ENCODE measurements at regions not wholly inside any gene's neighbourhood (a gene's known extent, or its start where the extent isn't known, plus 50 kb on each side); places are given as distances from the start of the nearest gene placed in this dataset.

DNA sequence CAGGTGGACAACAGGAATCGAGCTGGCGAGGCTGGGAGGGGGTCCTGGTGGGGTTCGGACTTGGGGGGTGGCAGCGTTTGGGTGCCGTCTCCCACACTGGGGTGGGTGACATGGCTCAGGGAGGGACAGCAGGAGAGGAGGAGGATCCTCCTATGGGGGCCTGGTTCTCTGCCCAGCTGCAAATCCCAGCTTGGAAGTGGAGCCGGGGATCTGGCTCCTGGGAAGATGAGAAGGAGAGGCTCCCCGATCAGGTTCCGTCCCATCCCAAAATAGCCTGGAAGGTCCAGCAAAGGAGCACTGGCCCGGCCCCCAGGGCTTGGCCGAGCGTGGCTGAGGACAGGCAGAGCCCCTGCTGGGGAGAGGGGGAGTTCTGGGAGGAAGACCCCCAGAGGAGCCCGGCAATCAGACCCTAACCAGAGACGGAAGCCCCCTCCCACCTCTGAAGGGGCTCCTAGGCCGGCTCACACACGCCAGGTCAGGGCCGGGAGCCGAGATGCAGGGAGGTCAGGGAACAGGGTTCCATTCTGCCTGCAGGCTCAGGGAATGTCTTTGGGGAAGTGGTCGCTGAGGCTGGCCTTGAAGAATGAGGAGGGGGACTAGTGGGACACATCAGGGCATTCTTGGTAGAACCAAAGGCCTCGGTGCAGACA, 143.7 kb downstream of the ENGASE start:
- Histone ChIP-seq H3K4me2 (ENCODE audit: low read depth, low read length, poor library complexity, severe bottlenecking) (no peak overlapping the region), H3K9me3 (ENCODE audit: insufficient read depth, low read depth, low read length) (no peaks in the 10 kb centered on the region), H3K4me3 (ENCODE audit: low read length, poor library complexity, severe bottlenecking) (no peak overlapping the region), H3K79me2 (ENCODE audit: insufficient read depth, low read length) (no peaks in the 10 kb centered on the region), H3K9me2 (replicated peaks; ENCODE audit: low read depth, low read length) (no peaks in the 10 kb centered on the region), H4K20me1 (ENCODE audit: insufficient read depth, low read length, poor library complexity, severe bottlenecking) (no peaks in the 10 kb centered on the region), H3F3A (ENCODE audit: low read depth) (no peaks in the 10 kb centered on the region), H3K9ac (ENCODE audit: low read depth, low read length, poor library complexity, severe bottlenecking) (no peak overlapping the region), H2AFZ (ENCODE audit: low read length) (no peak overlapping the region), H3K27me3 (ENCODE audit: insufficient read depth, low read length, poor library complexity, severe bottlenecking) (no peaks in the 10 kb centered on the region), H3K36me3 (ENCODE audit: insufficient read depth, low read length) (no peaks in the 10 kb centered on the region), H3K4me1 (ENCODE audit: insufficient read depth, low read length, poor library complexity, severe bottlenecking) (no peaks in the 10 kb centered on the region)
- no peak for TF ChIP-seq EZH2phosphoT487 (IDR thresholded peaks at IDR 0.05; ENCODE audit: borderline replicate concordance)
- TF ChIP-seq, protein P1, sequence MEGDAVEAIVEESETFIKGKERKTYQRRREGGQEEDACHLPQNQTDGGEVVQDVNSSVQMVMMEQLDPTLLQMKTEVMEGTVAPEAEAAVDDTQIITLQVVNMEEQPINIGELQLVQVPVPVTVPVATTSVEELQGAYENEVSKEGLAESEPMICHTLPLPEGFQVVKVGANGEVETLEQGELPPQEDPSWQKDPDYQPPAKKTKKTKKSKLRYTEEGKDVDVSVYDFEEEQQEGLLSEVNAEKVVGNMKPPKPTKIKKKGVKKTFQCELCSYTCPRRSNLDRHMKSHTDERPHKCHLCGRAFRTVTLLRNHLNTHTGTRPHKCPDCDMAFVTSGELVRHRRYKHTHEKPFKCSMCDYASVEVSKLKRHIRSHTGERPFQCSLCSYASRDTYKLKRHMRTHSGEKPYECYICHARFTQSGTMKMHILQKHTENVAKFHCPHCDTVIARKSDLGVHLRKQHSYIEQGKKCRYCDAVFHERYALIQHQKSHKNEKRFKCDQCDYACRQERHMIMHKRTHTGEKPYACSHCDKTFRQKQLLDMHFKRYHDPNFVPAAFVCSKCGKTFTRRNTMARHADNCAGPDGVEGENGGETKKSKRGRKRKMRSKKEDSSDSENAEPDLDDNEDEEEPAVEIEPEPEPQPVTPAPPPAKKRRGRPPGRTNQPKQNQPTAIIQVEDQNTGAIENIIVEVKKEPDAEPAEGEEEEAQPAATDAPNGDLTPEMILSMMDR (conservative IDR thresholded peaks at IDR 0.05; ENCODE audit: low read length) = no peak

DNA sequence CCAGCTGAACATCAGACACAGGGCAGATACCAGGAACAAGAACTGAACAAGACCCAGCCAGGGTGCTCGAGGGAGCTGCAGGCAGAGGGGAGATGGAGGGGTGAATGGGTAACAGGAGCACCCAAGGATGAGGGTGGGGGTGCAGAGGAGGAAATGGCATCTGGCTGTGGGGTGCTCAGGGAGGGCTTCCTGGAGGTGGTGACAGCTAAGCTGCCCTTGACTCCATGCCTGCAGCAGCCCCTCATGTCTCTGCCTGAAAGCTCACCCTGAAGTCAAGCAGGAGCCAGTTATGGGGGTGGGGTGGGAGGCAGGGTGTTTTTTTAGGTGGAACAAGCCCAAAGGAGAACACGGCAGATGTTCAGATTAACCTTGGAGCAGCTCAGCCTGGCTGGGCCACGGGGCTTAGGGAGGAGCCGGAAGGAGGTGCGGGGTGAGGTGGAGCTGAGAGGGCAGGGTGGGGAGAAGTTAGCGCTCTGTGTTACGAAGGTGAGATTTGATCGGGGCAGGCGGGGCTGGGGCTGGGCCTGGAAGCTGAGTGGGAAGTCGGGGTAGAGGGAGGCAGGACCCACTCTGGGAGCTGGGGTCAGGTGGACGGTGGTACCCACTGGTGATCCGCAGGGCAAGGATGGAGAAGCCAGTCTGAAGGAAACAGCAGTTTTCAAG, 143.0 kb downstream of the ENGASE start:
- Histone ChIP-seq H3K36me3 (ENCODE audit: insufficient read depth, low read length) (no peaks in the 10 kb centered on the region), H3K9ac (ENCODE audit: low read depth, low read length, poor library complexity, severe bottlenecking) (no peak overlapping the region), H3K4me2 (ENCODE audit: low read depth, low read length, poor library complexity, severe bottlenecking) (no peak overlapping the region), H3K9me2 (replicated peaks; ENCODE audit: low read depth, low read length) (no peaks in the 10 kb centered on the region), H3K27me3 (ENCODE audit: insufficient read depth, low read length, poor library complexity, severe bottlenecking) (no peaks in the 10 kb centered on the region), H3K9me3 (ENCODE audit: insufficient read depth, low read depth, low read length) (no peaks in the 10 kb centered on the region), H3F3A (ENCODE audit: low read depth) (no peaks in the 10 kb centered on the region), H3K4me3 (ENCODE audit: low read length, poor library complexity, severe bottlenecking) (no peak overlapping the region), H3K4me1 (ENCODE audit: insufficient read depth, low read length, poor library complexity, severe bottlenecking) (no peaks in the 10 kb centered on the region), H3K79me2 (ENCODE audit: insufficient read depth, low read length) (no peaks in the 10 kb centered on the region), H2AFZ (ENCODE audit: low read length) (no peak overlapping the region), H4K20me1 (ENCODE audit: insufficient read depth, low read length, poor library complexity, severe bottlenecking) (no peaks in the 10 kb centered on the region)
- TF ChIP-seq EZH2phosphoT487 (IDR thresholded peaks at IDR 0.05; ENCODE audit: borderline replicate concordance) = no peak
- TF ChIP-seq, protein P1 (conservative IDR thresholded peaks at IDR 0.05; ENCODE audit: low read length) = no peak

DNA sequence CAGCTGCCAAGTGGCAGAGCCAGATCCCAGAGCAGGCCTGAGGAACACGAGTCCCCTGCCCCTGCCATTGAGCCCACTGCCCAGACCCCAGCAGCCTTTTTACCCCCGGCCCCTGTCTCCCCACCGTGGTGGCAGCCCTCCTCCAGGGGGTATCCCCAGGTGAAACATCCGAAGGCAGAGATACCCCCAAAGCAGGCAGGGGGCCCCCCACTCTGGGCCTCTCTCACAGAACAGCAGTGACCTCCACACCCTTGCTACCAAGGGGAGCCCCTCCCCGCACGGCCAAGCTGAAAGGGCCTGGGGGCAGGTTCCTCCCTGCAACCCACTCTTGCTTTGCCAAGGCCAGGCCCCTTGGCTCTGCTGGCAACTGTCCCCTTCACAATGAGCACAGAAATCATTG, 142.2 kb downstream of the ENGASE start:
- Histone ChIP-seq H3K27me3 (ENCODE audit: insufficient read depth, low read length, poor library complexity, severe bottlenecking) (no peaks in the 10 kb centered on the region), H3K9ac (ENCODE audit: low read depth, low read length, poor library complexity, severe bottlenecking) (no peak overlapping the region)
- no peak for TF ChIP-seq EZH2phosphoT487 (IDR thresholded peaks at IDR 0.05; ENCODE audit: borderline replicate concordance)
- TF ChIP-seq, protein P1 (conservative IDR thresholded peaks at IDR 0.05; ENCODE audit: low read length) = no peak

More for the DNA sequence above, 142.2 kb downstream of the ENGASE start:
- H3K79me2 ChIP-seq (ENCODE audit: insufficient read depth, low read length) = no peaks in the 10 kb centered on the region
- H3F3A ChIP-seq (ENCODE audit: low read depth) = no peaks in the 10 kb centered on the region
- no peaks in the 10 kb centered on the region for H3K9me2 ChIP-seq (replicated peaks; ENCODE audit: low read depth, low read length)
- no peaks in the 10 kb centered on the region for H3K4me1 ChIP-seq (ENCODE audit: insufficient read depth, low read length, poor library complexity, severe bottlenecking)
- H3K4me2 ChIP-seq (ENCODE audit: low read depth, low read length, poor library complexity, severe bottlenecking) = no peak overlapping the region
- H2AFZ ChIP-seq (ENCODE audit: low read length) = no peak overlapping the region
- no peaks in the 10 kb centered on the region for H3K36me3 ChIP-seq (ENCODE audit: insufficient read depth, low read length)
- no peaks in the 10 kb centered on the region for H4K20me1 ChIP-seq (ENCODE audit: insufficient read depth, low read length, poor library complexity, severe bottlenecking)
- H3K9me3 ChIP-seq (ENCODE audit: insufficient read depth, low read depth, low read length) = no peaks in the 10 kb centered on the region
- H3K4me3 ChIP-seq (ENCODE audit: low read length, poor library complexity, severe bottlenecking) = no peak overlapping the region
